Activated naive CD4-positive, alpha-beta T cell treated with anti-CD3 and anti-CD28 coated beads, Interleukin-2, amount 50 U/mL, for 16 hours (primary cell): ENCODE measurements at regions not wholly inside any gene's neighbourhood (a gene's known extent, or its start where the extent isn't known, plus 50 kb on each side); places are given as distances from the start of the nearest gene placed in this dataset.

Experiments
- DNase-seq: peaks from one replicate; pipeline ENCODE4 v3.0.0-alpha.2; 2020

DNA sequence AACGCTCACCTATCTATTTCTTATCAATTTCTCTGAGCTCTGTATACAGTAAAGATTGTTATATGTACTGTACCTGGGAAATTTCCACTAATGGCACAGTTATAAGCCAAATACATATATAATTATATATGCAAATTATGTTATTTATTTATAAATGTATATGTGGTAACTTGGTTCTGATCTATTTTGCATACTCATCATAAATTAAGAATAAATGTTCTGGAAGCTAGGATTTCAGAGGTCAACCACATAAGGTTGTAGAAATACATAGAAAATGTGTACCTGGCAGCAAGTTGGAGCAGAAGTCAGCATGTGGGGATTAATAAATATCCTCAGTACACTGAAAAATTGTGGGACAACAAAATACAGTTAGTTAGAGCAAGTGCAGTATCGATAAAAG lies 353.7 kb upstream of the ZNF521 start:
- DNase-seq: no peak

DNA sequence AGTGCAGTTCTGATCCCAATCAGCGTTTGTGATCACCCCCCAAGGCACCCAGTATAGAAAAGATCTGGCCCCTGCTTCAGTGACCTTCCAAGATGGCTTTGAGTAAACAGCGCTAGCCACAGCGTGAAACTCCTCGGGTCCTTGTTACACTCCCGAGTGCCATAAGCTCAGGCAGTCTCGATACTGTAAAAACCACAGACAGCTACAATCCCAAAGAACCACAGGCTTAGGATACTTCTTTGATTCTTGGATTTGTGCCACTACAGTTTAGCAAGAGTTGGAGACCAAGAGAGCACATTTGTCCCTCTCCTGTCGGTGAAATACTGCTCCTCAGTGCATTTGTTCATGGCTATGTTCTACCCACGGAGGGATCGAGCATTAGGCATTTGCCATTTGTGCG lies 352.5 kb upstream of the ZNF521 start:
- no peak for DNase-seq

DNA sequence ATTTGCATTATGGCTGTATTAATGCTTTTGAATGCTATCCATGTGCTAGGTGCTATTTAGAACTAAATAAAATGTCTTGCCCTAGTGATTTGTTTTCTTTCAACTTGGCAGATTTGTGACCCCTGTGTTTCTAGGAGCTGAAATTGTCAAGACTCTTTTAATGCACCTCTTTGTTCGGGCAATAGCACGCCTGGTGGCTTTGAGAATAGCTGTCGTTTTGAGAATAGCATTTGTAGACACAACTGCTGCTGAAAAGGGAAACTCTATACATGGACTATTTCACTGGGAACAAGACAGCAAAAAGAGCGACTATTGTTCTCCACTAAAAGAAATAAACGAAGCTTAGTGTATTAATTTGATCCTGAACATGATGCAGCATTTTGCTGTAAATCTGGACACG lies 352.1 kb upstream of the ZNF521 start:
- no peak for DNase-seq

DNA sequence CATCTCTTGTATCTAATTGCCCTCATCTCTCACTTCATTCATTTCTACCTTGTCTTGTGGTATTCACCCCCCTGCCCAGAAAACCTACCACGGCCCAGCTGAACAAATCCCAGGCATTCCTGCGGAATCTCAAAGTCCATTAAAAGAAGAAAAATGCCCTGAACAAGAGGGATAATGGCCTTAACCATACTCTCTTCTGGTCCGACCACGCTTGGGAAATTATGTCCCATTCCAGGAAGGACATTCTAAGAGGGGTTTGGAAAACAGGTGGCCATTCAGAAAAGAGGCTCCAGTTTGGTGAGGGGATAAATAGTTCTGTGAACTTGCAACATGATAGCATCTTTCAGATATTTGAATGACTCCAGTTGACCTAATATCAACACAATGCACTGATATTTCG lies 349.9 kb upstream of the ZNF521 start:
- no peak for DNase-seq

DNA sequence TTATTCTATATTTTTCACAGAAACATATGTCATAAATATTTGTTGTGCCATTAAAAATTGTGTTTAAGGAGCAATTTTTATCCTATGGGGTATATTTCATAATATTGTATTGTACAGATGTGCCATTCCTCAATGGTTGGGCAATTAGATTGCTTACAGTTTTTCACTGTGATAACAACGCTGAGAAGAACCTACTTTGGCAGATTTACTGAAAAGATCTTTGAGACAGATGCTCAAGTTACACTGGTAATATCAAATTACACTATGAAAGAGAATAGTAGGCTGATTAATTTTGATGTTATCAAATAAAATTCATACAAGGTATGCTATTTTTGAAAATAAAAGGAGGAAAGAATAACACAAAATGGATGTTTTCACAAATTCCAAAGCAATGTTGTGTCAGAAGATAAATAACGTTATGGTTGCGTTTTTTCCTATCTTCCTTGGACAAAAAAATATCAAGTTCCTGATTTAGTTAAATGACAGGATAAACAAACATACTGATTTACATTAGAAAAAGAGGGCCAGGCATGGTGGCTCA lies 335.1 kb upstream of the ZNF521 start:
- no peak for DNase-seq

DNA sequence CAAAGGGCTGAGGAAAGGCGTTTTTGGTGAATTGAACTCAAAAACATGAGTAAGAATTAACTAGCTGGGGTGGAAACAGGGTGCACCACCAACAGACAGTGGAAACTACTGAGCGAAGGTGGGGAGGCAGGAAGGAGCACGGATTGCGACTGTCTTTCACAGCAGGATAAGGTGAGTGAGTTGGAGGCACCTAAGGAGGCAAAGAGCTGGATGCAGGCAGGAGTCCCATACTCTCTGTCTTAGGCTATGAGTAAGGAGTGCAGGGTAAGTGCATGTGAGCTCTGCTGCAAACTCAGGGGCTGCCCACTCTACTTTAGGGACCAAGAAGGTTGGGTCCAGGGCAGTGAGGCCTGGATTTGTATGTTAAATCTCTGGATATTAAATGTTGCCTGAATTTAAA lies 333.1 kb upstream of the ZNF521 start:
- no peak for DNase-seq

DNA sequence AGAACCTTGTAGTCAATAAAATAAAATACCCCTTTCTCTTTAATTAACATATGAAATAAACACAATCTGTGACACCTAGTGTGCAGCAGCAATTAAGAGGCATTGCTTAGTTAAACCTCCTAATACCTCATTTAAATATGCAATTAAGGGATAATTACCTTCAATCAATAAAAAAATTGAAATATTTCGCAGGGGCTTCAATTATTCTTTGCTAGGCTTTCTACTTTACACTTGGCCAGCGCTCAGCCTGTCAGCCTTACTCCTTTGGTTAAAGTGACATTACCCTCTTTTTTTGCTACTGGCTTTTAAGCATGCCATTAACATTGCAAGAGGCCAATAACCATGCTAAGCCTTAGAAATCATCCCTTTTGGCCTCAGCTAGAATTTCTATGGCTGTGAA lies 327.5 kb upstream of the ZNF521 start:
- no peak for DNase-seq

DNA sequence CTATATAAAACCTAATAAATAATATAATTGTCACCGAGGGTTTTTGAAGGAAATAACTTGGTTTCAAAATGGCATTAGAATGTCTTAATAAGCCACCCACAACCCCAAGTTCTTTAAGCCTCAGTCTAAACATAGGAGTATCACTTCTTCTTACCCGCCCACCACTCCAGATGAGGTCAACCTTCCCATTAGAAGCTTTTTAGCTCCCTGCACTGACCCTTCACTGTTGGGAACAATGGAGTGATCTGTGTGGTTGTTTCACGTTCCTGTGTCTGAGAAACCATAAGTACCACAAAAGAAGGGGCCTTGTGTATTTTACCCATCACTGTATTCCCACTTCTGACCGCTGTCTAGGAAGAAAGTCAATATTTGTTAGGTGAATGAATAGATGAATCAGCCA lies 326.3 kb upstream of the ZNF521 start:
- no peak for DNase-seq

DNA sequence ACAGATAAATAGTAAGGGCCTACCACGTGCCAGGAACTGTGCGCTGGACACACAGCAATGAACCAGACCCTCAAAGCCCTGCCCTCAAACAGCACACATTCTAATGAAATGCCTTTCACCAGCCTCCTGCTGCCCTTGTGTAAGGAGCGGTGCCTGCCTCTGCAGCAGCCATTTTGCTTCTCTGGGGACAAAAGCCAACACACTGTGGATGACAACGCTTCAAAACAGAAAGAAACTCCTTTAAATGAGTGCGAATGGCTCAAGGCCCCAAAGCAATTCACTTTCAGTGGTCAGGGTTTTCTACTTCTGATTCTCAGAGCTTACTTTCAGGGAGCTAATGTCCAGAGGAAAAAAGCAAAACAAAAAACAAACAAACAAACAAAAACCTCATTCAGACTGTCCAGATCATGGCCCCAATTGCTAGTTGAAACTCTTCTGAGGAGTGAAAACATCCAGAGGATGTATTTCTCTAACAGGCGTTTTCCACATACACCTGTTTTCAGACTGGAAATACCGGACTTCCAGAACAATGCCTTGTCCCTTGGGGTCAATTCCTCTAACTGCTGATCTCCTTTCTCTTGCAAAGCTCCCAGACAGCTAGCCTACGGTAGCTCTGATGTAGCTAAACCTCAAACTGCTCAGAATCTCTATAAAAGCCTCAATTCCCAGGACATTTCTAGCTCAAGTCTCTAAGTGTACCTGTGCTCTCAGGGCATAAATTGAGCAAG lies 323.3 kb upstream of the ZNF521 start:
- DNase-seq: no peak

DNA sequence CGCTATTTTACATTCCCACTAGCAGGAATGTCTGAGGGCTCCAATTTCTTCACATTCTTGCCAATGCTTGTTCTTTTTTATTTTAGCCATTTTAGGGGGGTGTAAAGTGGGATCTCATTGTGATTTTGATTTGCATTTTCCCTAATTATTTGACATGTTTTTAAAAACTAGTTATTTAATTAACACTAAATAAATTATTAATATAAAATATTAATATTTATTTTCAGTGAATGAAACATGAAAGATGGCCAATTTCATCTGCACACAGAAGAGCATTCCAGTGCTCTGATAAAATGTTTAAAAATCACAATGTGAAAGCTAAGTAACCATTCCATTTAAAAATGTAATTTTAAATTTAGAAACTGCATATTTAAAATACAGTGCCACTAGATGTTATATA lies 322.2 kb upstream of the ZNF521 start:
- DNase-seq: no peak

DNA sequence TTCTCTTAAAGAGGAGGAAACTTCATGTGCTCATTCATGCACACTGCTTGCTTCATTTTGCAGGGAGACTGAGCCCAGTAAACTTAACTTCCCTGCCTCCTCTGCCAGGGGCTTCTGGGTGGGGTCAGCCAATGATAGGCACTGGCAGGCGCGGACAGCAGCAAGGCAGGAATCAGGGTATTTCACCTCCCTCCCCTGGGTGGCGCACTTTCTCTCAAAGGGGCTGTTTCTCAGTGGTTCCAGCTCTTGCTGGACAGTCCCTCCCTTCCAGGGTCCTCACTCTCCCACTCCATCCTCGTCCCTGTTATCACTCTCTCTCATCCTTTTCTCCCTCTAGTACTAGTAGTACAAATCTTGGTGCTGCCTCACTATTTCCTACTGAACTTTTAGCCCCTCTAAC lies 320.5 kb upstream of the ZNF521 start:
- no peak for DNase-seq

DNA sequence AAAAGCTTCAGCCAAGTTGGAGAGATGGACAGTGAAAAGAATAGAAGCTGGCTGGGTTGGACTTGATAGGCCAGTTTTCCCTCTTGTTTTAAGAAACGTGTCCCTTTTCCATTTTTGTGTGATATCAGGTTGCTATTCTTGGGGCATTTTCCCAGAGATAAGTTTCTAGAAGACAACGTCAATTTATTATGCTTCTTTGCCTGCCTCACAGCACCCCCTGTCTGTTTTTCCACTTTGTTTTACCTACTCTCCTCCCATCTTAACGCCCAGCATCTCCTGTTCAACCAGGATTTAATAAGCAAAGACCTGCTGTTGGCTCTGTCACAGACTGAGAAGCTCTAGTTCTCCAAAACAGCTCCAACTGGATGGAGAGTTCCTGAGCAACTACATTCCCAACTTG lies 317.8 kb upstream of the ZNF521 start:
- no peak for DNase-seq

DNA sequence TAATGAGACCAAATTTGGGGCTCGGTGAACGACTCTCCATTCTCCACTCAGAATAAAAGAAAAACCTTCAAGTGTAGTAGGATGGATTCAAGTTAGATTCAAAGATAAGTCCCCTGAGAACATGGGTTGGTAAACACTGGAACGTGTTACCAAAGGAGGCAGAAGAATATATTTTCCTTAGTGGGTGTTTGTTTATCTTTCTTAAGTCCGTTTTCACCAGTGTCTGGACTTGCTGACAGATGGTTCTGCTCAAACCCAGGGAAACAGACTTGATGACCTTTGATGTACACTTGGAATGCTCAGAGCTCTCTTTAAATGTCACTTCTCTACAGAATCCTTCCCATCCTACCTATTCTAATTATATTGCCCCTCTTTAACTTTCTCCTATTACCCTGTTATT lies 310.3 kb upstream of the ZNF521 start:
- no peak for DNase-seq

DNA sequence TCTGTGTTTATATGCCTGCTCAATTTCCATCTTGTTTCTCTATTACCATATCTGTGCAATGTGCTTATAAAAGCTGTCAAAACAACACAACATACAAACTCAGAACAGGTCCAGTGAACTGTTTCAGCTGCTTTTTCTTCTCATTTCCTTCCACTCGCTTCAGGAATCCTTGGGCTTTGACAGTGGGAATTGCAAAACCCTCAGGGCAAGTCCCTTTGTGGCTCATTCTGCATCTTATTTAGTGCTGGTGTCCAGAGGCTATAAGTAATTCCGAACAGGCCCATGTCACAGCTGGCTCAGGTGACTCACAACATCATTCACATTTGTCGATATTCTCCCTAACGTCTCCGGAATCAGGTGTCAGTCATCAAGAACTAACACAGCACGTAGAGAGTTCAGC lies 309.9 kb upstream of the ZNF521 start:
- DNase-seq: no peak

DNA sequence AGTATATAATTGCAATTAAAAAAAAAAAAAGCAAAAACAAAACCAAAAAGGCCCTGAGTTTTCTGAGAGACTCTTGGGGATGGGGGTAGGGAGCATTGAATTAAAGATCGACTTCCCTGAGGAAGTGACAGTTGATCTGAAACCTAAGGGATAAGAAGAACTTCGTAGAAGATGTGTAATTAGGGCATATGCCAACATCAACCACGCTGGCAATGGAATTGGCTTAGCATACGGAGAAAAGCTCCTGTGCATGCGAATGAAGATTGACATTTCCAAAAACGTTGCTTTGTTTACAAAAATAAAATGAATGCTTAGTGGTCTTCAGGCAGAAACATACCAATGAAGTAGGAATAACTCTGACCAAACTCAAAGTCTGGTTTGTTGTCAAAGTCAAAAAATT lies 307.6 kb upstream of the ZNF521 start:
- no peak for DNase-seq

DNA sequence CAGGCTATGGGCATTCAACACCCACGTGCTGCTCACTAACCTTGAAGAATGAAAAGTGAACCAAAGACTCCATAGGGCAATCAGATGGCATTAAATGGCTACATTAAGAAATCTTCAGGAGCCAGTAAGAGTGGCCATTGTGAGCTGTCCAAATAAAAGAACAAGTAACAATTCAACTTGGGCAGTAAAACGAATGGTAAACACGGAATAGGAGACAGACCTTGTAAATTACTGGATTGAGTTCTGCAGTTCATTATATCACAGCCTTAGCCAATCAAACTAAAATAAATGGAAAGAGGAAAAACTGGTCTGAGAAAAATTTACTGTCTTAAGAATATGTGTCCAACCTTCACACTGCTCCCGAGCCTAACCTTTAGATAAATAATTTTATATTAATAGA lies 306.5 kb upstream of the ZNF521 start:
- DNase-seq: no peak

DNA sequence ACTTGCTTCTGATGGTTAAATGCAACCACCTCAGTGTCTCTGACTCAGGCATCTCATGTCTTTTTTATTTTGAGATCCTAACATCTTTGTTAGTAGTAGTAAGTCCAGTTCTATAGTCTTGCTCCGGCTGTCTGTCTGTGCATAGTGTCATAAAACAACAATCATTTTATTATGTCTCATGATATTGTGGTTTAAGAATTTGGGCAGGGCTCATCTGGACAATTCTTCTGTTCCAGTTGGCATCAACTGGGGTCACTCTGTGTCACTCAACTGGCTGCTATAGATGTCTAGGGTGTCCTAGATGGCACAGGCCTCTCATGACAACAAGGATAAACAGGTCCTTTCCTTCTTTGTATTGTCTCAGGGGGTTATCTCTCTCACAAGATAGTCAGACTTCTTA lies 299.6 kb upstream of the ZNF521 start:
- DNase-seq: no peak

DNA sequence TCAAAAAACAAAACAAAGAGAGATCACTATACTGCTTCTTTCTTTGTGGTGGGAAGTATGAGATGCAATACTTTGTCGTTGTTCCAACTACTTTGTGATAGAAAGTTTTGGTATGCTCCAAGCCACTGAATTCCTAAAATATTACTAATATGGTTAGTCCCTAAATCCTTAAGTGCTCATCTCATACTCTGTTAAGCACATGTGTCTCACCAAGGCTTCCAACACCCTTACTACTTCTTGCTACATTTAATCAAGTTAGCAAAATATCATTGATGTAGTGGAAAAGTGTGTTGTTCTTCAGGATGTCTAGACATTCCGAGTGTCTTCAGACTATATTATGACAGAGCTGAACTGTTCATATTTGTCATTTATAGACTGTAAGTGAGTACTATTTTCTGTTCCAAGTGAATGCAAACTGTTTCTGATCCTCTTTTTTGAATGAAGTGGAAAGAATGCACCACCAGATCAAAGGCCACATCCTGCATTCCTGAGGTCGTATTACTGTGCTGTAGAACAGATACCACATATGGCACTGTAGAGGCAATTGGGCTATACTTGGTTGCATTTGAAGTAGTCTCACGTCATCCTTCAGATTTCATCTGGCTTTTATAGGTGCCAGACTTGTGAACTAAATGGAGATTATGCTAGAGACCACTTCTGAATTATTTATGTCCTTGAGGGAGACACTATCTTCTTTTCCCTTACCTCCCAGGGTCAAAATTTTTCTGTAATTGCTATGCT lies 298.4 kb upstream of the ZNF521 start:
- no peak for DNase-seq

DNA sequence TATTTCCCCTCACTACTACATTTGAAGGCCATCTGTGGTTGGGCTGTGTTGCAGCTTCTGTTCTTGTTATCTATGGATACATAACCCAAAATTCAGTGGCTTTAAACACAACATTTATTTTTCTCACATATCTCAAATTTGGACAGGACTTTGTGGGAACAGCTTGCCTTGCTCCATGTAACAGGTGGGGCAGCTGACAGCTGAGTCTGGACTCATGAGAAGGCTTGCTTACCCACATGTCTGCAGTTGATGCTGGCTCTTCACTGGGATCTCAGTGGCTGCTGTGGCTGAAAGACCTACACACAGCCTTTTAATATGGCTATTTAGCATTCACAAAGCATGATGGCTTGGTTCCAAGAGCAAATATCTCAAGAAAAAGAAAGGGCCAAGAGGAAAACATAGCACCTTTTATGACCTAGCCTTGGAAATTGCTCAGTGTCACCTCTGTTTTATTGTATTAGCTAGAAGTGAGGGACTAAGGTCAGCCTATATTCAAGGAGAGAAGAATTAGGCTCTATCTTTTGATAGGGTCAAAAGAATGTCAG lies 296.8 kb upstream of the ZNF521 start:
- no peak for DNase-seq

DNA sequence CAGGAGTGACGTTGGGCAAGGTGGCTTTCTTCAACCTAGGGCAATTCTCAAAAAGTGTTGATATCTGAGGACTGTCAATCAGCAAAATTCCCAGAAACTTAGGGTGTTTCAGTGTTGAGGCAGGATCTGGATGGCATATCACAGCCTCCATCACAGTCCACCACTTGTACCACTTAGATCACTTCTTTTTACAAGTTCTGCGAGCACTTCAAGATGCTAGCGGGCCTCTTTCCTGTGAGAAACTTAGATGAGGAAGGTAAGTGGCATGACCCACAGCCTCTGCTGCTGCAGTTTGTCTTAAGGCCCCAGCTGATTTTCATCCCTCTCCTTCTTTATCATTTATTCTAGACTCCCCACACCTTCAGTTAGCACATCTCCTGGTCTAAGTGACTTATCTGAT lies 295.4 kb upstream of the ZNF521 start:
- DNase-seq: no peak

DNA sequence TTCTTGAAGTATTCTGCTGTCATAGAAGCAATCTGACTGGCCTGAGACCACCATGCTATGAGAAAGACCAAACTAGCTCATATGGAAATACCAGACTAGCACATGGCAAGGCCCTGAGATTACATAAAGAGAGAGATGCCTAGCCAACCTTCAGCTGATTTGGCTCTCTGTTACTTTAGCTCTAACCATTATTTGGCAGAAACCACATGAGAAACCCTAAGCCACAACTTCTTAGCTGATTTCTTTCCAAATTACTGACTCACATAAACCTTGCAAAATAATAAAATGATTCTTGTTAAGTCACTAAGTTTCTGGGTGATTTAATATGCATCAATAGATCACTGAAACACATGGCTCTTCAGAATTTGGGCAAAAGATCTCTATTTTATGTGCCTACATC lies 295.0 kb upstream of the ZNF521 start:
- DNase-seq: no peak

DNA sequence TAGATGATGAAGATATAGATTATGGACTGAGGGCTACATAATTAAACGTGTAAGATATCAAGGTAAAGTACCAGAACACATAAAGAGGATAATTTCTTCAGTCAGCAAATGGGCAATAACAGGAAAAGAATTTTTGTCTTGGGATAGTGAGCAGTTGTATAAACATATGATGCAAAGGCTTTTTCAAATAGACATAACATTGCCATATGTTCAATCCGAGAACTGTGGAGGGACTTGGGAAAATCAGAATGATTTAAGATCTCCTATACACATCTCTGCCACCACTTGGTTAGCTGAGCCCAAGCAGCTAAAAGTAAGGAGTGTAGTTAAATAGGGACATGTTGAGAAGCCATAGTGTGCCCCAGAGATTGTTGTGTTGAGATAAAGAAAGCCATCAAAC lies 287.6 kb upstream of the ZNF521 start:
- DNase-seq: no peak

DNA sequence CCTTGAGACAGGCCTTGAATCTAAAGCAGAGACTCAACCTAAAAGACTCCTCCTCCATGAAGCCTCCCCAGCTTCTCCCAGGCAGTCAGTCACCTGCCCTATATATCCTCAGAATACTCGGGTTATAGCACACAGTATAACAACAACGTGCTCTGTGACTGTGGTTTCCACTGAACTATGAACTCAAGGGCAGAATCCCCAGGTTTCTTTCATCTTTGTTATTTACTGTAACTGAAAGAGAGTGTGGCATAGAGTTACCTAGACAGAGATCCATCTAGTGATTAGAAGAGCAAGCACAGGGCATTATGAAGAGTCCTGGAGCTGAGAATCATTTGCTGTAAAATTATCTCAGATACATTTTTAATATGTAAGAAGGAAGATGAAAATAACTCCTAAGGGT lies 281.6 kb upstream of the ZNF521 start:
- DNase-seq: no peak

DNA sequence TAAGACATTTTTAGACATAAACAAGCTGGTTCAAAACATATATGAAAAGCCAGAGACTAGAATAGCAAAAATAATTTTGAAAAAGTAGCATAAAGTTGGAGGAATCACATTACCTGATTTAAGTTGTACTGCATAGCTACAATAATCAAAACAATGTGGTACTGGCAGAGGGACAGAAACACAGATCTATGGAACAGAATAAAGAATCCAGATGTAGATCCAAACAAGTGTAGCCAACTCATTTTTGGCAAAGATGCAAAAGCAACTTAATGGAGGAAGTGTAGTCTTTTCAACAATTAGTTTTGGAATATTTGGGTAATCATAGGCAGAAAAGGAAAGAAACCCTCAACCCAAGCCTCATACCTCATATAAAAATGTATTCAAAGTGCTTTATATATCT lies 278.7 kb upstream of the ZNF521 start:
- no peak for DNase-seq
